Esophagus (tissue), 2 donors: ENCODE measurements at regions not wholly inside any gene's neighbourhood (a gene's known extent, or its start where the extent isn't known, plus 50 kb on each side); places are given as distances from the start of the nearest gene placed in this dataset.
A peak's percentile ranks its signal among the peaks of the same experiment; 100 is the strongest.
"Not testable (repeated sequence)": the region's sequence is repeated elsewhere in the genome, so short reads cannot be mapped to it uniquely, and the experiment has no call there.

ENCODE experiments used
- H3K27ac ChIP-seq, 2 donors: one replicate each; pipeline ENCODE4 v1.5.1; 2013; ENCODE audit warnings: low read depth in 2 of 2, mild to moderate bottlenecking in 2 of 2, inconsistent platforms in 1 of 2, low read length in 1 of 2, moderate library complexity in 1 of 2
- H3K27me3 ChIP-seq, 2 donors: one replicate each; pipeline ENCODE4 v1.6.1; 2013; ENCODE audit warnings: low read length in 2 of 2, control low read depth in 1 of 2, mild to moderate bottlenecking in 1 of 2; ENCODE audit not compliant: insufficient read depth in 2 of 2, control insufficient read depth in 1 of 2
- H3K36me3 ChIP-seq, 2 donors: one replicate each; pipeline ENCODE4 v1.6.1; 2013; ENCODE audit warnings: low read length in 1 of 2; ENCODE audit not compliant: control insufficient read depth in 2 of 2, insufficient read depth in 2 of 2
- H3K4me1 ChIP-seq, 2 donors: one replicate each; pipeline ENCODE4 v1.6.1; 2013; ENCODE audit warnings: low read length in 1 of 2; ENCODE audit not compliant: control insufficient read depth in 2 of 2, insufficient read depth in 2 of 2
- H3K4me3 ChIP-seq, 2 donors: one replicate each; pipeline ENCODE4 v1.5.1; 2013; ENCODE audit warnings: low read length in 2 of 2, mild to moderate bottlenecking in 2 of 2, low read depth in 1 of 2, moderate library complexity in 1 of 2
- H3K9me3 ChIP-seq, 2 donors: one replicate each; pipeline ENCODE4 v1.6.1; 2013; ENCODE audit warnings: mild to moderate bottlenecking in 2 of 2, low read depth in 1 of 2, low read length in 1 of 2, moderate library complexity in 1 of 2; ENCODE audit not compliant: control insufficient read depth in 2 of 2, insufficient read depth in 1 of 2
- WGBS, 2 donors: extraction: QIAGEN DNeasy Blood & Tissue Kit; methylation state at CpG; one replicate each; pipeline ENCODE4 v1.1.7; 2013; 5-methylcytosine and 5-hydroxymethylcytosine counted together
- donor health status: healthy with polysubstance abuse.
- donor health status: Bipolar disorder and iron deficiency.

DNA sequence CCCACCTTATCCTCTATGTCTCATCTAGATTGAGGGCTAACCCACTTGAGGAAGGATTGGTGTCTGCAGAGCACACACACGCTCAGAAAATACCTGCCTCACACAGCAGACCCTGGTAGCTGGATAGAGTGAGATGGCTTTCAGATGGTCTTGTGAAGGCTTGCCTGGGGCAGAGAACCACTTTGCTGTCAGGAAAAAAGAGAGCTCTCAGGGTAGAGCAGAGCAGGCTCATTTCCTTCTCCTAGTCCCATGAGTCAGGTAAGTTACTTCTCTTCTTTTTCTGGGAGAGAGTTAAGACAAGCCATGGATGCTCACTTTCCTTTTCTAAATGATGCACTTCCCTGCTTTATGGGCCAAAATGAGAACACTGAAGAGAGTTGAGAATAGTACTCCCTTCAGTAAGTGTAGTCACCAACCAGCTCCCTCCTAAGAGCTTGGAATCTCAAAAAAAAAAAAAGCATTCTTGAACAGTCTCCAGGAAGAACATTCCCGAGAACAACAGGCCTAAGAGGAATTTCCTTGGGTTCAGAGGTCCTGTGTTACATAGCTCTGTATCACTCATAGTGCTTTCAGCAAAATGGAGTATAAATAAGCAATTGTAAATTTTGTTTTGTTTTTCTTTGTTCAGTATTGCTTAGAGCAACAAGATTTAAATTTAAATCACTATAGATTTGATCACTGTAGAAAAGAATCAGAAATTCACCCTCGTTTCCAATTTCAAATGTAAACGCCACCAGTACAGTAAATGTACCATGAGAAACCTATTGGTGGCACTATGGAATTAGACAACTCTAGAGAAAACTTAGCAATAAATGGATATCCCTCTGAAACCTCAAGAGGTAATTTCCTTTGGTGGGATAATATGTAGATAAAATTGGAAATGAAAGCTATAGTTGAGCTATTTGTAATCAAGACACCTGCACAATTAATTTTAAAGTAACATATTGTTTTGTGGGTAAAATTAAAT, 530.3 kb downstream of the RFPL4B start:
- Histone ChIP-seq H3K27ac (no peak overlapping the region), H3K4me1 (peaks cover 0 to 3% of the 10 kb centered on the region in 2 donors), H3K27me3 (no peaks in the 10 kb centered on the region), H3K36me3 (no peaks in the 10 kb centered on the region), H3K4me3 (no peak overlapping the region), H3K9me3 (no peaks in the 10 kb centered on the region)
- WGBS, 2 donors, result 51 to 53% methylated on average over 4 of the region's 4 CpGs

DNA sequence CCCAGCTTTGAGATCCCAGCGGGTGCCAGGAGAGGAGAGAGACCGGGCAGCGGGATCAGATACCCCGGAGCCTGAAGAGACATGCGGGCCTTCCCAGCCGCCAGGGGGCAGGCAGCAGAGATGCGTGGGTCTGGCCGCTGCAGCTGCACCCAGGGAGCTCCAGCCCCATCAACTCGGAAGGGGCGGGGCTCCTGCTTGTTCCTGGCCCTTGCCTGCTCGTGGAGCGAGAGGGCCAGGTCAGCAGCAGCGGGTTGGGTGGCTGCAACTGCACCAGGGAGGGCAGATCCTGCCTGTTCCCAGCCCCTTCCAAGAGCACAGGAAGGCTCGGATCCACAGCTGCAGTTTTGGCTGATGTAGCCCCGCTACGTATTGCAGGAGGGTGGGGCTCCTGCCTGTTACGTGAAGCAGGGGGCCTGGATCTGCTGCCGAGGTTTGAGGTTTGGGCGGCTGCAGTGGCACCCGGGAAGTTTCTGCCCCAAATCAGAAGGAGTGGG, 532.8 kb downstream of the RFPL4B start:
- H3K9me3 ChIP-seq, result no peaks in the 10 kb centered on the region
- H3K36me3 ChIP-seq, result no peaks in the 10 kb centered on the region
- H3K4me3 ChIP-seq, result peak overlapping the region in 1 of 2 donors; percentile 3
- no peak overlapping the region for H3K27ac ChIP-seq
- H3K4me1 ChIP-seq, result peaks cover 0 to 3% of the 10 kb centered on the region in 2 donors
- H3K27me3 ChIP-seq, result no peaks in the 10 kb centered on the region
- WGBS, 2 donors, result 82 to 90% methylated on average over 20 of the region's 20 CpGs

DNA sequence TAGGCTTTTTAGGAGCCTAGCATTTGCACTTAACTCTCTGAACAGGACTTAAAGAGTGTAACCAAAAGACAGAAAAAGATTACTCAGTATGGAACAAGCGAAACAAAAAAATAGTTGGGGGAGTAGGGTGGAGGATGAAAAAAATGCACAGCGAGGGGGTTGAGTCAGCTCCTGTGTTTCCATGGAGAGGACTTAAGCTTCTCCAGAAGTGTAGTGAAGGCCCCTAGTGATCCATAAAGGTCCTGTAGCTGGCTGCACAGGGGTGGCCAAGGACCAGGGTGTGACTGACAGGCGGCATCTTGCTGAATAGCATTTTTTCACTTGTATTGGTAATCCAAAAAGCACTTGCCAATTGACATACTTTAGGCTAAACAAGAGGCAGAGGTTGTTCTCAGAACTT, 533.9 kb downstream of the RFPL4B start:
- 73 to 85% methylated on average over 3 of the region's 3 CpGs for WGBS, 2 donors
- H3K27ac ChIP-seq, result no peak overlapping the region
- H3K36me3 ChIP-seq, result no peaks in the 10 kb centered on the region
- no peaks in the 10 kb centered on the region for H3K27me3 ChIP-seq
- peaks cover 0 to 3% of the 10 kb centered on the region in 2 donors for H3K4me1 ChIP-seq
- no peak overlapping the region for H3K4me3 ChIP-seq
- H3K9me3 ChIP-seq, result no peaks in the 10 kb centered on the region

DNA sequence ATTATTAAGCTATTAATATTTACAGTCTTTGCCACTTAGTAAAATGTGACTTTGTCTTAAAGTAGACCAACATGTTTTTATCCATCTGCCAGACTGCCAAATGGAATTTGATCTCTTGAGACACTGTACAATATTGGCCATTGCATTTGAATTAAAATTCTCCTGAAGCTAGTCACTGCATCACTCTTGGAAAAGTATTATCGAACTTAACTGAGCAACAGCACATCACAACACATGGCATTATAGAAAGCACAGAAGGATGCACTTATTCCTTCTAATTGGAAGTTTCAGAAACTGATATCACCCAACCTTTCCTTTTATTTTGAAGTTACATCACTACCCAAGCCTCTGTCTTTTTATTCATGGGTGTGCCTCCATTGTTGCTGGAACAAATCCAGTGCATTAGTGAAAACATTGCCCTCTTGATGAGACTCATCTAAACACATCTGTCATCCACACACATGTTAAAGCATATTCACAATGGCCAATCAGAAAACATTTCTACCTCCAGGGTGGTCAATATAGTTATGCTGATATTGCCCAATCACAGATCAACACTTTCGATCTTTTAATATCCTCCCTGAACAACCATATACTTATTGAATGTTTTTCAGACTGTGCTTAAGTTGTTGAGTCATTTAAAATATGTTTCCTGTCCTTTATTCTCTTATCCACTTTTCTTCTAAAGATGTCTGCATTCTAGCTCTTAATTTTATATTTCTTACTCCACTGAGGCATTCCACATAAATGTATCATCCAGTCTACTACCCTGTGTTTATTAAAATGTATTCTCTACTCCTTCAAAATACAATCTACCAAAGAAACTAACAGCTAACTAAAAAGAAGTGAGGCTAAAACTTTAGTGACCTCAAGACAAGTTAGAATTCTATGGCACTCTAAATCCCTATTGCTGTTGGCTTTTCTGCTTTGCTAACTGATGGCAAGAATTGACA, 535.0 kb downstream of the RFPL4B start:
- peaks cover 0 to 3% of the 10 kb centered on the region in 2 donors for H3K4me1 ChIP-seq
- H3K4me3 ChIP-seq, result no peak overlapping the region
- no peaks in the 10 kb centered on the region for H3K9me3 ChIP-seq
- WGBS, 2 donors, result 89 to 91% methylated on average over 2 of the region's 2 CpGs
- H3K27me3 ChIP-seq, result no peaks in the 10 kb centered on the region
- no peak overlapping the region for H3K27ac ChIP-seq
- no peaks in the 10 kb centered on the region for H3K36me3 ChIP-seq

DNA sequence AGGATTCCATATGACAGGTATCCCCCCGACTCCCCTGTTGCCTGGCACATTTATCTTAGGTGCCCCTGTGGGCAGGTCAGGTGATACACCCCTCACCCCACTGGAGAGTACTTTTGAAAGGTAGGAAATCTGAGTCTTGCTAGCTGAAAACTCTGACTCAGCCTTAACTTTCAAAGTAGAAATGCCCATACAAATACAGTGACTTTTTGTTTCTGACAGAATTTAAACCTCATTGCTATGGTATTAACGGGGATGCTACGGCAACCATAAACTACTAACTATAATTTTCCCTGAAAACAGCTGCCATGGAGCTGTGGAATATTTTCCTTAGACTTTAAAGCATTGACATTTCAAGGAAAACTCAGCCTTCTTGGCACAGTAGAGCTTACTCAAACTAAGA, 536.0 kb downstream of the RFPL4B start:
- Histone ChIP-seq H3K4me1 (peaks cover 0 to 3% of the 10 kb centered on the region in 2 donors), H3K27me3 (no peaks in the 10 kb centered on the region), H3K27ac (no peak overlapping the region), H3K4me3 (no peak overlapping the region), H3K36me3 (no peaks in the 10 kb centered on the region), H3K9me3 (no peaks in the 10 kb centered on the region)
- WGBS, 2 donors, result 76 to 79% methylated on average over 3 of the region's 3 CpGs

DNA sequence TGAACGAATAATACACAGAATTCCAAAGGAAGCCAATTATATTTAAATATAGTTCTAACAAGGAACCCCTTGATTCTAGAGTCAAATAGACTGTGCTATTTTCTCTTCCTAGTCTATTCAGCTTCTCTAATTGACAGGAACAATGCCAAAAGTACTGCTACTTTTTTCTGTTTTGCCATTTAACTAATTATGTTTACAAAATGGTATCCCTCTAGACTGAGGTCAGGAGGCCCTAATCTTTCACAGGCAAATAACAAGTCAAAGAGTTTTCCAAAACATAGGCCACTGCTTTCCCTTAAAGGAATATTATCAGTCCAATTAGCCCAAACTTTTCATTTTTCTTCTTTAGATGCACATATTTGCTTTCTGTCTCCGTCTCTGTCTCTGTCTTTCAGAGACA, 539.3 kb downstream of the RFPL4B start:
- Histone ChIP-seq H3K4me1 (no peaks in the 10 kb centered on the region), H3K27ac (no peak overlapping the region), H3K36me3 (no peaks in the 10 kb centered on the region), H3K9me3 (no peaks in the 10 kb centered on the region), H3K4me3 (no peak overlapping the region), H3K27me3 (no peaks in the 10 kb centered on the region)
- 62 to 70% methylated on average over 2 of the region's 2 CpGs for WGBS, 2 donors

DNA sequence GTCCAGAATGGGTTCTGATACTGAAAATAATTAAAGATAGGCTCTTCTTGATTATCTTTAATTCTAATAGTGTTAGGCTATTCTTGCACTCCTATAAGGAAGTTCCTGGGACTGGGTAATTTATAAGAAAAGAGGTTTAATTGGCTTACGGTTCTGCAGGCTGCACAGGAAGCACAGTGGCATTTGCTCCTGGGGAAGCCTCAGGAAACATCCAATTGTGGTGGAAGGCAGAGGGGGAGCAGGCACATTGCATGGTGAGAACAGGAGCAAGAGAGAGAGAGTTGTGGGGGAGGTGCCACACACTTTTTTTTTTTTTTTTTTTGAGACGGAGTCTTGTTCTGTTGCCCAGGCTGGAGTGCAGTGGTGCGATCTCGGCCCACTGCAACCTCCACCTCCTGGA, 540.3 kb downstream of the RFPL4B start:
- H3K27ac ChIP-seq, H3K4me1 ChIP-seq, H3K4me3 ChIP-seq, H3K27me3 ChIP-seq, H3K9me3 ChIP-seq, H3K36me3 ChIP-seq: not testable (repeated sequence)
- 90 to 95% methylated on average over 3 to 4 of the region's 4 CpGs for WGBS, 2 donors

DNA sequence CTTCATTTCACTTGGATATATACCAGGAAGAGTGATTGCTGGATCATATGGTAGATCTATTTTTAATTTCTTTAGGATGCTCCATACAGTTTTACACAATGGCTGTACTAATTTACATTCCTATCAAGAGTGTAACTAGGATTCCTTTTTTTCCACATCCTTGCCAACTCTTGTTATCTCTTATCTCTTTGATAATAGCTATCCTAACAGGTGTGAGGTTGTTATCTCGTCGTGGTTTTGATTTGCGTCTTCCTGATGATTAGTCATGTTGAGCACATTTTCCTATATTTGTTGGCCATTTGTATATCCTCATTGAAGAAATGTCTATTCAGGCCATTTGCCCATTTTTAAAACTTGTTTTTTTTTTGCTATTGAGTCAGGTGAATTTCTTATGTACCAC, 552.4 kb downstream of the RFPL4B start:
- H3K27me3 ChIP-seq, result no peaks in the 10 kb centered on the region
- no peak overlapping the region for H3K4me3 ChIP-seq
- no peaks in the 10 kb centered on the region for H3K9me3 ChIP-seq
- no peaks in the 10 kb centered on the region for H3K36me3 ChIP-seq
- 63 to 84% methylated on average over 3 of the region's 3 CpGs for WGBS, 2 donors
- H3K27ac ChIP-seq, result no peak overlapping the region
- H3K4me1 ChIP-seq, result no peaks in the 10 kb centered on the region

DNA sequence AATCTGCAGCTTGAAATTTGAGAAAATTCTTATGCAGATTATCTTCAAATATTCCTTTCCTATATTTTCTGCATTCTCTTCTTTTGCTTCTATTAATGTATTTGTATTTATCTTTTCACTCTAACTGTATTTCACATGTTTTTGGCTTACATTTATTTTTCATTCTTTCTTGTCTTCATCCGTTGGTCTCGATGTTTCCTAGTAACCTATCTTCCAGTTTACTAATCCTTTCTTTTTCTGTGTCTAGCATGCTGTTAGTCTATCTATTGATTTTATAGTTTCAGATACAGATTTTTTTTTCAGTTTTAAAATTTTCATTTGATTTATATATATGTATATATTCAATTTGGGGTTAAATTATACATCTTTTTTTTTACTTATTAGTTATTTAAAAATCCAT, 556.2 kb downstream of the RFPL4B start:
- H3K9me3 ChIP-seq, result no peaks in the 10 kb centered on the region
- no peak overlapping the region for H3K4me3 ChIP-seq
- no peaks in the 10 kb centered on the region for H3K4me1 ChIP-seq
- no peaks in the 10 kb centered on the region for H3K36me3 ChIP-seq
- H3K27me3 ChIP-seq, result no peaks in the 10 kb centered on the region
- 97% methylated on average over 2 of the region's 2 CpGs for WGBS, 2 donors
- H3K27ac ChIP-seq, result no peak overlapping the region
